Breast epithelium (tissue), 3 donors: ENCODE measurements at regions not wholly inside any gene's neighbourhood (a gene's known extent, or its start where the extent isn't known, plus 50 kb on each side); places are given as distances from the start of the nearest gene placed in this dataset.

Source experiments
- POLR2A ChIP-seq: fragments of 450-650 bp; IDR thresholded peaks from one replicate; pipeline ENCODE4 v1.6.1; 2016; ENCODE audit warnings: antibody characterized with exemption, mild to moderate bottlenecking, moderate library complexity
- POLR2AphosphoS5 ChIP-seq, 3 donors: sonication (generic); formaldehyde crosslinking; IDR thresholded peaks; one replicate each; pipeline ENCODE4 v1.6.1; 2017; ENCODE audit warnings: antibody characterized with exemption in 3 of 3
- TF ChIP-seq, protein P1 (sequence below), 3 donors: fragments of 450-650 bp; IDR thresholded peaks; one replicate each; pipeline ENCODE4 v1.5.1; 2016 to 2017; ENCODE audit warnings: antibody characterized with exemption in 3 of 3, mild to moderate bottlenecking in 3 of 3, moderate library complexity in 3 of 3

DNA sequence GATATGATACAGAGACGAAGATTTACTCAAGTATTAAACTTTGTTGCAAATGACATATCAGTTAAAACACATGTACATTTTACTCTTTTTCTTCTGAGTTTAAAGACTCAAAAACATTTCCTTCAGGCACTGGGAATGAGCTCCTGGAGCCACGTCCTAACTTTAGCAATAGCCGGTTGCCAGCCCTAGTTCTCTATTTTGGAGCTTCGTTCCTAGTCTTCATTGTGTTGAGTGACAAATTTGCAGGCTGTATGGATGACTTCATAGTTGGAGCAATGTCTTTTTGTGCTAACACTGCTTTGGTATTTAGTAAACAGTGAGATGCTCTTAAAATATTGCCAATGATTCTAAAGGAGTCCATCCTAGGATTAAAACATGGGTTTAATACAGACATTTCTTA is 190.9 kb downstream of the FAT4 start:
- TF ChIP-seq POLR2A (no peak), POLR2AphosphoS5 (IDR thresholded peaks at IDR 0.05) (no peak)
- TF ChIP-seq, protein P1, sequence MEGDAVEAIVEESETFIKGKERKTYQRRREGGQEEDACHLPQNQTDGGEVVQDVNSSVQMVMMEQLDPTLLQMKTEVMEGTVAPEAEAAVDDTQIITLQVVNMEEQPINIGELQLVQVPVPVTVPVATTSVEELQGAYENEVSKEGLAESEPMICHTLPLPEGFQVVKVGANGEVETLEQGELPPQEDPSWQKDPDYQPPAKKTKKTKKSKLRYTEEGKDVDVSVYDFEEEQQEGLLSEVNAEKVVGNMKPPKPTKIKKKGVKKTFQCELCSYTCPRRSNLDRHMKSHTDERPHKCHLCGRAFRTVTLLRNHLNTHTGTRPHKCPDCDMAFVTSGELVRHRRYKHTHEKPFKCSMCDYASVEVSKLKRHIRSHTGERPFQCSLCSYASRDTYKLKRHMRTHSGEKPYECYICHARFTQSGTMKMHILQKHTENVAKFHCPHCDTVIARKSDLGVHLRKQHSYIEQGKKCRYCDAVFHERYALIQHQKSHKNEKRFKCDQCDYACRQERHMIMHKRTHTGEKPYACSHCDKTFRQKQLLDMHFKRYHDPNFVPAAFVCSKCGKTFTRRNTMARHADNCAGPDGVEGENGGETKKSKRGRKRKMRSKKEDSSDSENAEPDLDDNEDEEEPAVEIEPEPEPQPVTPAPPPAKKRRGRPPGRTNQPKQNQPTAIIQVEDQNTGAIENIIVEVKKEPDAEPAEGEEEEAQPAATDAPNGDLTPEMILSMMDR (IDR thresholded peaks at IDR 0.05), result no peak
